ENCODE measurements at regions not wholly inside any gene's neighbourhood (a gene's known extent, or its start where the extent isn't known, plus 50 kb on each side); places are given as distances from the start of the nearest gene placed in this dataset.

DNA sequence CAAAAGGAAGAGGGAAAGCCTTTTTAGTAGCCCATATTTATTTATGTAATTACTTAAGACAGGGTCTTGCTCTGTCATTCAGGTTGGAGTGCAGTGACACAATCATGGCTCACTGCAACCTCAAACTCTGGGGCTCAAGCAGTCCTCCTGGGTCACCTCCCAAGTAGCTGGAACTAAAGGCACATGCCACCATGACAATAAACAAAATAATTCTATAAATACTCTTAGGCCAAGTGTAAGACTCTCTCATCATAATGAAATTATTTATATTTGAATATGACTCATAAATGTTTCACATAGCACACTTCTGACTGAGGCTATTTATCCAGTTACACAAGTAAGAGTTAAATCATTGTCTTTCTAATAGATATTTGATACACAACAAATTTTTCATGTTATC is 314.7 kb downstream of the AMY1C start:
- TF ChIP-seq, protein P1, sequence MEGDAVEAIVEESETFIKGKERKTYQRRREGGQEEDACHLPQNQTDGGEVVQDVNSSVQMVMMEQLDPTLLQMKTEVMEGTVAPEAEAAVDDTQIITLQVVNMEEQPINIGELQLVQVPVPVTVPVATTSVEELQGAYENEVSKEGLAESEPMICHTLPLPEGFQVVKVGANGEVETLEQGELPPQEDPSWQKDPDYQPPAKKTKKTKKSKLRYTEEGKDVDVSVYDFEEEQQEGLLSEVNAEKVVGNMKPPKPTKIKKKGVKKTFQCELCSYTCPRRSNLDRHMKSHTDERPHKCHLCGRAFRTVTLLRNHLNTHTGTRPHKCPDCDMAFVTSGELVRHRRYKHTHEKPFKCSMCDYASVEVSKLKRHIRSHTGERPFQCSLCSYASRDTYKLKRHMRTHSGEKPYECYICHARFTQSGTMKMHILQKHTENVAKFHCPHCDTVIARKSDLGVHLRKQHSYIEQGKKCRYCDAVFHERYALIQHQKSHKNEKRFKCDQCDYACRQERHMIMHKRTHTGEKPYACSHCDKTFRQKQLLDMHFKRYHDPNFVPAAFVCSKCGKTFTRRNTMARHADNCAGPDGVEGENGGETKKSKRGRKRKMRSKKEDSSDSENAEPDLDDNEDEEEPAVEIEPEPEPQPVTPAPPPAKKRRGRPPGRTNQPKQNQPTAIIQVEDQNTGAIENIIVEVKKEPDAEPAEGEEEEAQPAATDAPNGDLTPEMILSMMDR (IDR thresholded peaks at IDR 0.05; ENCODE audit: low read depth, low read length), result no peak
- no peak for DNase-seq (ENCODE audit: extremely low read depth, low read depth)

DNA sequence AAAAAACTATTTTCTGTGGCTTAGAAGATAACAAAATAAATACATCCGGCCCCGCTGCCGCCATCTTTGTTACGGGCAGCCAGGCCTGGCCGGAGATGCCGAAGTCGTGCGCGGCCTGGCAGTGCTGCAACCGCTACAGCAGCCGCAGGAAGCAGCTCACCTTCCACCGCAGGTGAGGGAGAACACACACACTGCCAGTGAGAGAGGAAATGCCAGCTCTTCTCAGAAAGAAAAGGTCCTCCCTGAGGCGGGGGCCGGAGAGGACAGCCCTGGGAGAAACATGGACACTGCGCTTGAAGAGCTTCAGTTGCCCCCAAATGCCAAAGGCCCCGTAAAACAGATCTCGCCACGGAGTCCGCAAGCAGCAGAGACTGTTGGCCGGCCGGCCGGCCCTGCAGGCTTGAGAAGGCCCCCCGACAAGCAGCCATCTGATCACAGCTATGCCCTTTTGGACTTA is 323.2 kb downstream of the AMY1C start:
- DNase-seq (ENCODE audit: extremely low read depth, low read depth), result no peak
- TF ChIP-seq, protein P1 (IDR thresholded peaks at IDR 0.05; ENCODE audit: low read depth, low read length), result no peak

DNA sequence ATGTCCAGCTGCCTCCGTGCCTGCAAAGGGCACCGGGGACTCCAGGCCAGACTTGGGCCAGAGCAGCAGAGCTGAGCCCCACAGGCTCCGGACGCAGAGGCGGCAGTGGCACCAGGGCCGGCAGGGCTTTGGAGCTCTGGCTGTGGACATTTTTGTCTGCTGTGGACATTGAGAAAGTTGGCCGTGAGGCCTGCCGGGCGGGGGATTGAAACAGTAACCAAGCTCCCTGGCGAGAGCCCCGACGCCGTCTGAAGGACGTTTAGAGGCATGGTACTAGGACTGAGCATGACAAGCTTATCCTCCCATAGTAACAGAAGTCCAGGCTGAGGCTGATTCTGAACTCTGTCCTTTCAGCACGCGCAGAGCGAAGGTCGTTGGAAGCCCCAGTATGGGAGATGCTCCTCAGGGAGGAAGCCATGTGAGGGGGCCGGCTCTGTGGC is 323.8 kb downstream of the AMY1C start:
- TF ChIP-seq, protein P1 (IDR thresholded peaks at IDR 0.05; ENCODE audit: low read depth, low read length), result no peak
- DNase-seq (ENCODE audit: extremely low read depth, low read depth), result no peak

DNA sequence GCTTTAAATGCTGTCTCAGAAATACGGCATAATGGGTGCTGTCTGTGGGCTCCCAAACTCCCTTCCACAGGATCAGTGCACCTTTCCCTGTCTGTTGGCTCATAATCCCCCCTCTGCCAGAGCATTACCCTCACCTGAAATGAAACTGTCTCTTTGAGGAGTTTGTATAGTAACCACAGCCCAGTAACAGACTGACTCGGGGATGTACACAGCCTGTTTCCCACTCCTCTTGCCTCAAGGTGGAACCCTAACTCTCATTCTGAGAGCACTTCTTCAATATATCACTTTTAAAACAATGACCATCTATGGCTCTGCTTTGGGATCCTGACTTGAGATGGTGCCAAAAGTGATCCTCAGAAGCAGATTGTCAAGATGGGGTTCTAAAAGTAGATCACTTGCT is 332.5 kb downstream of the AMY1C start:
- no peak for DNase-seq (ENCODE audit: extremely low read depth, low read depth)

DNA sequence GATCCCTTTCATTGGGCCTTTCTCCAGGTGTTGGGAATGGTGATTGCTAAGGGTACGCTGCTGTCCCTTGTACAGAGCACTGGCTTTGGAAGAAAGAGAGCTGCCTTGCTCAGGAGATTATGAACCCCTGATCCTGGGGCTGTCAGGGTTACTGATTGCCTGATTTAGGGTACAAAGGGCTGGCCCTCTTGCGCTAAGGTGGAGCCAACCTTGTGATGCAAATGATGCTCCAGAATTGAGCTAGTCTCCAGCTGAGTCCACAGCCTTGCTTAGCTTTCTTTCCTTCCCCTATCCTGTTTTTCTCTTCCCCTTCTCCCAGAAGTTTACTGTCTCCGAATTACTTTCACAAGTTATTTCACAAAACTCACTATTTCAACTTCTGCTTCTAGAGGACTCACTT is 334.7 kb downstream of the AMY1C start:
- TF ChIP-seq, protein P1 (IDR thresholded peaks at IDR 0.05; ENCODE audit: low read depth, low read length), result no peak
- DNase-seq (ENCODE audit: extremely low read depth, low read depth), result no peak

More for the DNA sequence above, 332.5 kb downstream of the AMY1C start:
- TF ChIP-seq, protein P1 (IDR thresholded peaks at IDR 0.05; ENCODE audit: low read depth, low read length), result no peak

DNA sequence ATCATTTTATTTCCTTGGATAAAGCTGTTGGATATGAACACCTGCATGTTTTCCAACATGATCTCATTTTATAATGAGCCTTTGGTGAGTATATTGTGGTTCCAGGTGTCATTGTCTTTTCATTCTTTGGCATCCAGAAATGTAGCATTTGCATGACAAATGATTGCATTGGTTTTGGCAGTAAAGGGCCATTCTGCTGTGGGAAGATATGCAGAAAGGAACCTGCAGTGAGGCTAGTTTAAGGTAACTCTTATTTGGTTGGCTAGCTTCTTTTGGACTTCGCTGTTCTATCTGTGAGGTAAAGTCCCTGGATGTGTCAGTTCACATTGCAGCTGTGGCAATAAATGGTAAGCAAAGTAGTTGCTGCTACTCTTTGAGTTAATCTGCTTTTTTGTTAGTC is 343.0 kb downstream of the AMY1C start:
- DNase-seq (ENCODE audit: extremely low read depth, low read depth), result no peak
- TF ChIP-seq, protein P1 (IDR thresholded peaks at IDR 0.05; ENCODE audit: low read depth, low read length), result no peak

DNA sequence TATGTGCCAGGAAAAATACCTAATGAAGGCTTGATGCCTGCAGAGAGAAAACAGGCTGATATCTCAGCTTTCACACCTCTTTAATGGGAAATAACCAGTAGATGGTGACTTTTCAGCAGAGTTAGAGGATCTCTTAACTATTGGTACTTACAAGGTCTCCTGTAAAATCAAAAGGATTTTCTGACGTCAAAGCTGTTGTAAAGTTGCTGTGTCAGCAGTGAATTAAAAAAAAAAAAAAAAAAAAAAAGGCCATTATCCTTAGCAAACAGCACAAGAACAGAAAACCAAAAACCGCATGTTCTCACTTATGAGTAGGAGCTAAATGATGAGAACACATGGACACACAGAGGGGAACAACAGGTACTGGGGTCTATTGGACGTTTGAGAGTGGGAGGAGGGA is 349.1 kb downstream of the AMY1C start:
- DNase-seq (ENCODE audit: extremely low read depth, low read depth), result no peak
- TF ChIP-seq, protein P1 (IDR thresholded peaks at IDR 0.05; ENCODE audit: low read depth, low read length), result no peak
